Astrocyte (in vitro differentiated cells and primary cell): ENCODE measurements at regions not wholly inside any gene's neighbourhood (a gene's known extent, or its start where the extent isn't known, plus 50 kb on each side); places are given as distances from the start of the nearest gene placed in this dataset.

ENCODE experiments used
- DNase-seq: peaks from one replicate; pipeline ENCODE4 v3.0.0-alpha.2; 2010; ENCODE audit warnings: low read depth
- FAIRE-seq: peaks from 2 replicates; lab custom pipeline; 2011; peaks lifted over from hg19 to GRCh38; lab: Jason Lieb, UNC
- H2AFZ ChIP-seq: 2 replicates; pipeline ENCODE4 v1.6.0; 2012; ENCODE audit warnings: low read depth, low read length, inconsistent platforms
- H3K27ac ChIP-seq: 2 replicates; pipeline ENCODE4 v1.5.1; 2011; ENCODE audit warnings: low read depth, low read length, inconsistent platforms
- H3K27me3 ChIP-seq: 2 replicates; pipeline ENCODE4 v1.6.0; 2011; ENCODE audit warnings: low read length, inconsistent platforms; ENCODE audit not compliant: insufficient read depth
- H3K36me3 ChIP-seq: 2 replicates; pipeline ENCODE4 v1.5.1; 2011; ENCODE audit warnings: low read length, inconsistent platforms; ENCODE audit not compliant: insufficient read depth
- H3K4me1 ChIP-seq: 2 replicates; pipeline ENCODE4 v1.5.1; 2011; ENCODE audit warnings: low read length, inconsistent platforms; ENCODE audit not compliant: insufficient read depth
- H3K4me2 ChIP-seq: 2 replicates; pipeline ENCODE4 v1.6.0; 2012; ENCODE audit warnings: low read length, inconsistent platforms
- H3K4me3 ChIP-seq: 2 replicates; pipeline ENCODE4 v1.5.1; 2011; ENCODE audit warnings: low read depth, mild to moderate bottlenecking, low read length, inconsistent platforms; ENCODE audit not compliant: insufficient read depth
- H3K79me2 ChIP-seq: 2 replicates; pipeline ENCODE4 v1.6.0; 2012; ENCODE audit warnings: mild to moderate bottlenecking, low read length, inconsistent platforms; ENCODE audit not compliant: insufficient read depth
- H3K9ac ChIP-seq: 2 replicates; pipeline ENCODE4 v1.6.0; 2012; ENCODE audit warnings: mild to moderate bottlenecking, low read length, inconsistent platforms
- H3K9me3 ChIP-seq: 2 replicates; pipeline ENCODE4 v1.5.1; 2012; ENCODE audit warnings: low read depth, mild to moderate bottlenecking, low read length, inconsistent platforms; ENCODE audit not compliant: insufficient read depth
- H4K20me1 ChIP-seq: 2 replicates; pipeline ENCODE4 v1.6.0; 2012; ENCODE audit warnings: low read length, inconsistent platforms; ENCODE audit not compliant: insufficient read depth
- H3K27ac Mint-ChIP-seq: one replicate; pipeline ENCODE4 v1.8.0; 2021; ENCODE audit warnings: mild to moderate bottlenecking, mixed read lengths; ENCODE audit not compliant: unreplicated experiment
- H3K27me3 Mint-ChIP-seq: one replicate; pipeline ENCODE4 v1.8.0; 2021; ENCODE audit warnings: low read depth, mixed read lengths; ENCODE audit not compliant: unreplicated experiment
- H3K36me3 Mint-ChIP-seq: one replicate; pipeline ENCODE4 v1.8.0; 2021; ENCODE audit warnings: low read depth, mixed read lengths; ENCODE audit not compliant: unreplicated experiment
- H3K4me1 Mint-ChIP-seq: one replicate; pipeline ENCODE4 v1.8.0; 2021; ENCODE audit warnings: low read depth, mixed read lengths; ENCODE audit not compliant: unreplicated experiment
- H3K4me3 Mint-ChIP-seq: one replicate; pipeline ENCODE4 v1.8.0; 2021; ENCODE audit warnings: mild to moderate bottlenecking, moderate library complexity, mixed read lengths; ENCODE audit not compliant: unreplicated experiment
- H3K9me3 Mint-ChIP-seq: one replicate; pipeline ENCODE4 v1.8.0; 2021; ENCODE audit warnings: mild to moderate bottlenecking, mixed read lengths; ENCODE audit not compliant: unreplicated experiment
- CTCF ChIP-seq: IDR thresholded peaks from 2 replicates; pipeline ENCODE4 v1.5.1; 2011; ENCODE audit warnings: low read depth, mild to moderate bottlenecking, inconsistent platforms, low read length, moderate library complexity; ENCODE audit not compliant: insufficient read depth
- EZH2 ChIP-seq: IDR thresholded peaks from 2 replicates; pipeline ENCODE4 v1.6.1; 2012; ENCODE audit warnings: mild to moderate bottlenecking, low read length, inconsistent platforms; ENCODE audit not compliant: insufficient read depth

GRCh38 chr18:70382017-70382416 lies 93.2 kb downstream of the SOCS6 start:
- FAIRE-seq, result no peak
- Histone ChIP-seq H3K36me3 (no peaks in the 10 kb centered on the region), H3K27ac (peak overlapping the region; percentile 43), H3K9me3 (no peaks in the 10 kb centered on the region), H3K27me3 (no peaks in the 10 kb centered on the region), H3K4me1 (peaks cover 20% of the 10 kb centered on the region), H2AFZ (no peak overlapping the region), H4K20me1 (no peaks in the 10 kb centered on the region), H3K79me2 (no peaks in the 10 kb centered on the region), H3K4me3 (no peak overlapping the region), H3K9ac (peak overlapping the region; percentile 1), H3K4me2 (peak overlapping the region; percentile 51)
- no peak overlapping the region for H3K27ac Mint-ChIP-seq
- no peaks in the 10 kb centered on the region for H3K36me3 Mint-ChIP-seq
- peaks cover 24% of the 10 kb centered on the region for H3K4me1 Mint-ChIP-seq
- H3K27me3 Mint-ChIP-seq, result no peaks in the 10 kb centered on the region
- no peak for DNase-seq
- no peak overlapping the region for H3K4me3 Mint-ChIP-seq
- no peaks in the 10 kb centered on the region for H3K9me3 Mint-ChIP-seq
- TF ChIP-seq CTCF, result no peak

- no peaks in the 10 kb centered on the region for H3K9me3 Mint-ChIP-seq
- Histone ChIP-seq H3K27ac (no peak overlapping the region), H3K4me3 (no peak overlapping the region), H3K4me2 (peak overlapping the region; percentile 51), H4K20me1 (no peaks in the 10 kb centered on the region), H3K36me3 (no peaks in the 10 kb centered on the region), H3K9me3 (no peaks in the 10 kb centered on the region), H3K79me2 (no peaks in the 10 kb centered on the region), H3K27me3 (no peaks in the 10 kb centered on the region), H2AFZ (no peak overlapping the region), H3K4me1 (peaks cover 20% of the 10 kb centered on the region), H3K9ac (peak overlapping the region; percentile 1)
- peaks cover 24% of the 10 kb centered on the region for H3K4me1 Mint-ChIP-seq
- no peak for TF ChIP-seq EZH2
- TF ChIP-seq CTCF, result no peak
- no peaks in the 10 kb centered on the region for H3K36me3 Mint-ChIP-seq
- no peak overlapping the region for H3K4me3 Mint-ChIP-seq
- H3K27ac Mint-ChIP-seq, result no peak overlapping the region
- H3K27me3 Mint-ChIP-seq, result no peaks in the 10 kb centered on the region
- DNase-seq, result peak; percentile 67
- FAIRE-seq, result no peak
Observed at GRCh38 chr18:70380915-70381896, 92.4 kb downstream of the SOCS6 start.
